ENCODE measurements at regions not wholly inside any gene's neighbourhood (a gene's known extent, or its start where the extent isn't known, plus 50 kb on each side); places are given as distances from the start of the nearest gene placed in this dataset.

DNA sequence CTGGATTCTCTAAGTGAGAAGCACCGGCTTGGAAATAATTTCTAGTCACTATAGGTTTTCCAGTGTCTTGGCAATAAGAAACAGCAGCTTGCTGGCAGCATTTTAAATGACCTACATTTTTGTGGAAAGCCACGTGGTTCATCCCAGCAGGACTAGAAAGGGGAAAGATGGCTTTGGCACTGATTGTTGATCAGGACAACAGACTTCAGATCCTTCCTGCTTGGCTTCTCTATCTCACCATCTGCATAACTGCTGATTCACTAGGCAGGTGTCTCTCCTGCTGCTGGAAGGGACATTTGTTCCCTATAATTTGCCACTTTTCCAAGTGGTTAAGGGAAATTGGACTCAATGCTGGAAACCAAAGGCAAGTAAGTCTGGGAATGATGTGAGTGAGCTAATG lies 131.0 kb downstream of the TTC8 start:
- intact Hi-C loops (cut with DNase I): no loop called here
- peaks cover 0 to 18% (median 8%) of the 10 kb centered on the region in 4 donors for H3K4me1 ChIP-seq
- no peak overlapping the region for H3K27ac ChIP-seq (replicated peaks in 1 of 4)
- H3K27me3 ChIP-seq: no peaks in the 10 kb centered on the region
- 38% methylated on average over 2 of the region's 2 CpGs for WGBS
- DNase-seq (ENCODE audit: extremely low spot score): no peak
- H3K4me3 ChIP-seq: no peak overlapping the region
- H3K9me3 ChIP-seq: no peaks in the 10 kb centered on the region
- no peaks in the 10 kb centered on the region for H3K36me3 ChIP-seq
- TF ChIP-seq POLR2AphosphoS5 (IDR thresholded peaks at IDR 0.05) (no peak), EP300 (IDR thresholded peaks at IDR 0.05) (no peak), POLR2A (IDR thresholded peaks at IDR 0.05; ENCODE audit: low read depth) (no peak)
- TF ChIP-seq, protein P1, sequence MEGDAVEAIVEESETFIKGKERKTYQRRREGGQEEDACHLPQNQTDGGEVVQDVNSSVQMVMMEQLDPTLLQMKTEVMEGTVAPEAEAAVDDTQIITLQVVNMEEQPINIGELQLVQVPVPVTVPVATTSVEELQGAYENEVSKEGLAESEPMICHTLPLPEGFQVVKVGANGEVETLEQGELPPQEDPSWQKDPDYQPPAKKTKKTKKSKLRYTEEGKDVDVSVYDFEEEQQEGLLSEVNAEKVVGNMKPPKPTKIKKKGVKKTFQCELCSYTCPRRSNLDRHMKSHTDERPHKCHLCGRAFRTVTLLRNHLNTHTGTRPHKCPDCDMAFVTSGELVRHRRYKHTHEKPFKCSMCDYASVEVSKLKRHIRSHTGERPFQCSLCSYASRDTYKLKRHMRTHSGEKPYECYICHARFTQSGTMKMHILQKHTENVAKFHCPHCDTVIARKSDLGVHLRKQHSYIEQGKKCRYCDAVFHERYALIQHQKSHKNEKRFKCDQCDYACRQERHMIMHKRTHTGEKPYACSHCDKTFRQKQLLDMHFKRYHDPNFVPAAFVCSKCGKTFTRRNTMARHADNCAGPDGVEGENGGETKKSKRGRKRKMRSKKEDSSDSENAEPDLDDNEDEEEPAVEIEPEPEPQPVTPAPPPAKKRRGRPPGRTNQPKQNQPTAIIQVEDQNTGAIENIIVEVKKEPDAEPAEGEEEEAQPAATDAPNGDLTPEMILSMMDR (IDR thresholded peaks at IDR 0.05): no peak

DNA sequence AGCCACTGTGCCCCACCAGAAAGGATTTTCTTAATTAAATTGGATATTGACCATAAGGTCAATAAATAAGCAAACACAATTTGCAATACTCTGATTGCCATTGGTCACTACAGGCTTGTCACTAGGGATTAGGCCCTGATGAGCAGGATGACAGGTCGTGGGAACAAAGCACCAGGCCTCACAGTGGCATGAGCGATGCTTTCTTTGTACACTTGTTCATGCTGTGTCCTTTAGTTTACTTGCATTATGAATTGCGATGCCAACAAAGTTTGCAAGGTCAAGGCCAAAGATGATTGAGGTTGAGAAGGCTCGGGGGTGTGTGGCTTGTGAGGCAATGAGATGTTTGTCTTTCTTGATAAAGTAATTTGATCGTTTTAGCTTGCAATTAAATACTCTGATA lies 136.0 kb downstream of the TTC8 start:
- H3K4me1 ChIP-seq: peaks cover 0 to 9% (median 4%) of the 10 kb centered on the region in 4 donors
- H3K36me3 ChIP-seq: no peaks in the 10 kb centered on the region
- no peaks in the 10 kb centered on the region for H3K27me3 ChIP-seq
- 79% methylated on average over 5 of the region's 5 CpGs for WGBS
- no peak overlapping the region for H3K27ac ChIP-seq (replicated peaks in 1 of 4)
- no peak overlapping the region for H3K4me3 ChIP-seq
- intact Hi-C loops (cut with DNase I): no loop called here
- TF ChIP-seq POLR2A (IDR thresholded peaks at IDR 0.05; ENCODE audit: low read depth): no peak
- TF ChIP-seq, protein P1 (IDR thresholded peaks at IDR 0.05): no peak
- no peak for TF ChIP-seq POLR2AphosphoS5 (IDR thresholded peaks at IDR 0.05)
- no peak for TF ChIP-seq EP300 (IDR thresholded peaks at IDR 0.05)
- no peaks in the 10 kb centered on the region for H3K9me3 ChIP-seq
- DNase-seq (ENCODE audit: extremely low spot score): no peak

DNA sequence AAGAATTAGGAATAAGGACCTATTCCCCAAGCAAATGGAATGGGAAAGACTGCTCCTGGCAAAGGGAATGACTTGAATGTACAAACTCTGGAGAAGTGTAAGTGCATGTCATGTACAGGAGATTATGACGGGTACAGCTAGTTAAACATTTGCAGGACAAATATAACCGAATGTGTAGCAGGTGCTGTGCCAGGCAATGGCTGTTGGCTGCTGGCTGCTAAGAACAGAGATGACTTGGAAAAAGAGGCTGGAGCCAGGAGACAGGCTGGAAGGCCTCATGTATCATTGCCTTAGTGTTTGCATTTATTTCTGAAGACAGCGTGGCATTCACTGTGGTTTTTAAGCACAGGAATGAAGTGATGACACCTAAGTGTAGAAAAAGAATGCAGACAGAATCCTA lies 136.8 kb downstream of the TTC8 start:
- Histone ChIP-seq H3K4me1 (peaks cover 0 to 2% (median 0%) of the 10 kb centered on the region in 4 donors), H3K27ac (replicated peaks in 1 of 4) (no peak overlapping the region), H3K27me3 (no peaks in the 10 kb centered on the region), H3K4me3 (no peak overlapping the region), H3K9me3 (no peaks in the 10 kb centered on the region), H3K36me3 (no peaks in the 10 kb centered on the region)
- no peak for DNase-seq (ENCODE audit: extremely low spot score)
- TF ChIP-seq, protein P1 (IDR thresholded peaks at IDR 0.05): no peak
- TF ChIP-seq POLR2AphosphoS5 (IDR thresholded peaks at IDR 0.05) (no peak), POLR2A (IDR thresholded peaks at IDR 0.05; ENCODE audit: low read depth) (no peak), EP300 (IDR thresholded peaks at IDR 0.05) (no peak)
- WGBS: 61% methylated on average over 3 of the region's 3 CpGs
- intact Hi-C loops (cut with DNase I): no loop called here

DNA sequence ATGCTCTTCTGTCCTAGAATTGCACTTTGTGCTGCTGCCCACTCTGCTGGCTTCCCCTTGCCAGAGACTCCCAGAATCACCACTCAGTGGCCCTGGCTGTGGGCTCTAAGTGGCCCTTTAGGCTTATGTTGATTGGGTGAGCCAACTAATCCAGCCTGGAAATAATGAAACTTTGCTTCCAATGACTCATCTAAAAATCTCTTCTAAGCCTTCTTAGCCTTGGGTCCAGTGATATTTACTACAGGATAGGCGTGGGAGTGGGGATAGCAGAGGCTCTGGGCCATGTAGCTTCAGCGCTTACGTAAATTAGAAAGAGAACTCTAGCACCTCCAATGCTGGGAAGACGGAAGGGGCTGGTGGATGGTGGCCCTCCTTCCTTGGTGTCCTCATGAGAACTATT lies 137.9 kb downstream of the TTC8 start:
- Histone ChIP-seq H3K9me3 (no peaks in the 10 kb centered on the region), H3K36me3 (no peaks in the 10 kb centered on the region), H3K27ac (replicated peaks in 1 of 4) (no peak overlapping the region), H3K27me3 (no peaks in the 10 kb centered on the region), H3K4me1 (no peaks in the 10 kb centered on the region), H3K4me3 (no peak overlapping the region)
- WGBS: 91% methylated on average over 4 of the region's 4 CpGs
- intact Hi-C loops (cut with DNase I): no loop called here
- TF ChIP-seq POLR2AphosphoS5 (IDR thresholded peaks at IDR 0.05) (no peak), EP300 (IDR thresholded peaks at IDR 0.05) (no peak), POLR2A (IDR thresholded peaks at IDR 0.05; ENCODE audit: low read depth) (no peak)
- TF ChIP-seq, protein P1 (IDR thresholded peaks at IDR 0.05): no peak
- no peak for DNase-seq (ENCODE audit: extremely low spot score)

DNA sequence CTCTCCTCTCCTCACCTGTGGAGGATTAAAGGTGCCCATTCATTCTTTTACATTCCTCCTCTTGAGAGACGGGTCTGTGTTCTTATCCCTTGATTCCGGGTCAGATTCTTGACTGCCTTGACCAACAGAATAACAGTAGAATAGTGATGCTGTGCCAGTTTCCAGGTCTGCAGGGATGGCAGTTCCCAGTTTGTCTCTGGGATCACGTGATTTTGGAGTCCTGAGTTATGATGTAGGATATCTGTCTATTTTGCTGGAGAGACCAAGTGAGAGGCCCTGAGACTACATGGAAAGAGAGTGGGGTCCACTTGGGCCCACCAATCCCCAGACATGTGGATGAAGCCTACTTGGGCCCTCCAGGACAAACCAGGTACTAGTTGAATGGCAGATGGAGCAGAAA lies 142.8 kb downstream of the TTC8 start:
- intact Hi-C loops (cut with DNase I): no loop called here
- TF ChIP-seq, protein P1 (IDR thresholded peaks at IDR 0.05): no peak
- TF ChIP-seq POLR2A (IDR thresholded peaks at IDR 0.05; ENCODE audit: low read depth) (no peak), POLR2AphosphoS5 (IDR thresholded peaks at IDR 0.05) (no peak), EP300 (IDR thresholded peaks at IDR 0.05) (no peak)
- Histone ChIP-seq H3K4me3 (no peak overlapping the region), H3K27me3 (no peaks in the 10 kb centered on the region), H3K9me3 (no peaks in the 10 kb centered on the region), H3K27ac (replicated peaks in 1 of 4) (no peak overlapping the region), H3K36me3 (no peaks in the 10 kb centered on the region), H3K4me1 (no peaks in the 10 kb centered on the region)
- WGBS: 85% methylated on average over 3 of the region's 3 CpGs
- no peak for DNase-seq (ENCODE audit: extremely low spot score)

Data from esophagus muscularis mucosa (tissue), 4 donors.